DND-41 (cell line): ENCODE measurements at regions not wholly inside any gene's neighbourhood (a gene's known extent, or its start where the extent isn't known, plus 50 kb on each side); places are given as distances from the start of the nearest gene placed in this dataset.

Source experiments
- ATAC-seq: fragments of 200-7000 bp; cut with Tn5 transposase; 3 replicates; pipeline ENCODE4 v1.9.1; 2021; ENCODE audit warnings: low read depth; ENCODE audit not compliant: insufficient read depth
- DNase-seq: peaks from one replicate; pipeline ENCODE4 v3.0.0-alpha.2; 2020
- H2AFZ ChIP-seq: 2 replicates; pipeline ENCODE4 v1.6.0; 2012; ENCODE audit warnings: low read depth, low read length
- H3K27ac ChIP-seq: 2 replicates; pipeline ENCODE4 v1.5.1; 2012; ENCODE audit warnings: low read length, inconsistent platforms
- H3K27me3 ChIP-seq: fragments of 200-600 bp; sonication (generic); 2 replicates; pipeline ENCODE4 v1.6.0; 2012; ENCODE audit warnings: low read length, mild to moderate bottlenecking, inconsistent platforms; ENCODE audit not compliant: insufficient read depth, poor library complexity
- H3K36me3 ChIP-seq: 2 replicates; pipeline ENCODE4 v1.5.1; 2012; ENCODE audit warnings: low read length, inconsistent platforms; ENCODE audit not compliant: insufficient read depth
- H3K4me1 ChIP-seq: 2 replicates; pipeline ENCODE4 v1.5.1; 2012; ENCODE audit warnings: mild to moderate bottlenecking, low read length; ENCODE audit not compliant: insufficient read depth
- H3K4me2 ChIP-seq: 2 replicates; pipeline ENCODE4 v1.6.0; 2012; ENCODE audit warnings: mild to moderate bottlenecking, moderate library complexity, low read length, inconsistent platforms; ENCODE audit not compliant: insufficient read depth
- H3K4me3 ChIP-seq, 2 experiments: fragments of 200-600 bp in 1 of 2; shearing (Covaris generic) in 1 of 2; 2 replicates each; pipeline ENCODE4 v1.5.1; 2012 to 2016; ENCODE audit warnings: inconsistent platforms in 2 of 2, low read length in 2 of 2, mild to moderate bottlenecking in 2 of 2, low read depth in 1 of 2, moderate library complexity in 1 of 2
- H3K79me2 ChIP-seq: 2 replicates; pipeline ENCODE4 v1.6.0; 2012; ENCODE audit warnings: low read length, inconsistent platforms; ENCODE audit not compliant: insufficient read depth
- H3K9ac ChIP-seq: 2 replicates; pipeline ENCODE4 v1.6.0; 2012; ENCODE audit warnings: low read depth, mild to moderate bottlenecking, inconsistent platforms, low read length, moderate library complexity
- H3K9me3 ChIP-seq: 2 replicates; pipeline ENCODE4 v1.5.1; 2012; ENCODE audit warnings: low read length, moderate library complexity, mild to moderate bottlenecking, inconsistent platforms; ENCODE audit not compliant: insufficient read depth, severe bottlenecking
- H4K20me1 ChIP-seq: 2 replicates; pipeline ENCODE4 v1.6.0; 2012; ENCODE audit warnings: low read length; ENCODE audit not compliant: insufficient read depth
- EZH2 ChIP-seq: IDR thresholded peaks from 3 replicates; pipeline ENCODE4 v1.6.1; 2012; ENCODE audit warnings: borderline replicate concordance, low read depth, mild to moderate bottlenecking, moderate library complexity, low read length, inconsistent platforms; ENCODE audit not compliant: severe bottlenecking
- TF ChIP-seq, protein P1 (sequence below): IDR thresholded peaks from 2 replicates; pipeline ENCODE4 v1.5.1; 2012; ENCODE audit warnings: borderline replicate concordance, low read length, moderate library complexity, mild to moderate bottlenecking; ENCODE audit not compliant: poor library complexity, severe bottlenecking; ENCODE audit errors: extremely low read depth

DNA sequence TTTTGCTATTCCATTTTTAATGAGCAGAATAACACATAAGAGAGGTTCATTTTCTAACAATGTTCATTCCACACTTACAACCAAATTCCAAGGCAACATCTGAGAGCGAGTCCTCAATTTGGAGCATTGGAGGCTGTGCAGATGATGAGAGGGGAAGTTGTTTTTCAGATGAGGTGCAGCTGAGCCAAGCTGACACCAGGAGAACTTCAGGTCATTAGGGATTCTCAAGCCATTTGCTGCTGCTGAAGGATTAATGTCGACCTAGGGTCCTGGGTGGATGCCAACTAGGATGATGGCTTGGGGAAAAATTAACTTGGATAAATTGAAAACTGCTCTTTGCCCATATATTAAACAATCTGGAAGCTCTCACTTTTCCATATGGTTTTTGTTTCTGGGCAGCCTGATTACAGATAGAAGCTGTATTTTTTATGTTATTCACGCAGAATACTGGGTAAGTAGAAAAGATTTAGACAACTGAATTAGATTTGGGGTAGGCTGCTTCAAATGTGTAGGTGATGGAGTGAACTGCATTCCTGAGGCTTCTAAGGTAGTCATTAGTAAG, 206.4 kb upstream of the SLC39A10 start:
- peak overlapping the region; percentile 58 for H3K27ac ChIP-seq
- no peaks in the 10 kb centered on the region for H3K27me3 ChIP-seq
- TF ChIP-seq, protein P1, sequence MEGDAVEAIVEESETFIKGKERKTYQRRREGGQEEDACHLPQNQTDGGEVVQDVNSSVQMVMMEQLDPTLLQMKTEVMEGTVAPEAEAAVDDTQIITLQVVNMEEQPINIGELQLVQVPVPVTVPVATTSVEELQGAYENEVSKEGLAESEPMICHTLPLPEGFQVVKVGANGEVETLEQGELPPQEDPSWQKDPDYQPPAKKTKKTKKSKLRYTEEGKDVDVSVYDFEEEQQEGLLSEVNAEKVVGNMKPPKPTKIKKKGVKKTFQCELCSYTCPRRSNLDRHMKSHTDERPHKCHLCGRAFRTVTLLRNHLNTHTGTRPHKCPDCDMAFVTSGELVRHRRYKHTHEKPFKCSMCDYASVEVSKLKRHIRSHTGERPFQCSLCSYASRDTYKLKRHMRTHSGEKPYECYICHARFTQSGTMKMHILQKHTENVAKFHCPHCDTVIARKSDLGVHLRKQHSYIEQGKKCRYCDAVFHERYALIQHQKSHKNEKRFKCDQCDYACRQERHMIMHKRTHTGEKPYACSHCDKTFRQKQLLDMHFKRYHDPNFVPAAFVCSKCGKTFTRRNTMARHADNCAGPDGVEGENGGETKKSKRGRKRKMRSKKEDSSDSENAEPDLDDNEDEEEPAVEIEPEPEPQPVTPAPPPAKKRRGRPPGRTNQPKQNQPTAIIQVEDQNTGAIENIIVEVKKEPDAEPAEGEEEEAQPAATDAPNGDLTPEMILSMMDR, result no peak
- TF ChIP-seq EZH2, result no peak
- no peaks in the 10 kb centered on the region for H4K20me1 ChIP-seq
- no peak overlapping the region for H3K9ac ChIP-seq
- no peaks in the 10 kb centered on the region for H3K9me3 ChIP-seq
- no peak overlapping the region for H3K4me2 ChIP-seq
- H3K36me3 ChIP-seq, result no peaks in the 10 kb centered on the region
- H3K79me2 ChIP-seq, result no peaks in the 10 kb centered on the region
- no peak for DNase-seq
- H3K4me1 ChIP-seq, result peaks cover 57% of the 10 kb centered on the region
- no peak overlapping the region for H3K4me3 ChIP-seq
- no peak for ATAC-seq
- H2AFZ ChIP-seq, result peak overlapping the region; percentile 20; the same call in 1 of the 2 replicates

DNA sequence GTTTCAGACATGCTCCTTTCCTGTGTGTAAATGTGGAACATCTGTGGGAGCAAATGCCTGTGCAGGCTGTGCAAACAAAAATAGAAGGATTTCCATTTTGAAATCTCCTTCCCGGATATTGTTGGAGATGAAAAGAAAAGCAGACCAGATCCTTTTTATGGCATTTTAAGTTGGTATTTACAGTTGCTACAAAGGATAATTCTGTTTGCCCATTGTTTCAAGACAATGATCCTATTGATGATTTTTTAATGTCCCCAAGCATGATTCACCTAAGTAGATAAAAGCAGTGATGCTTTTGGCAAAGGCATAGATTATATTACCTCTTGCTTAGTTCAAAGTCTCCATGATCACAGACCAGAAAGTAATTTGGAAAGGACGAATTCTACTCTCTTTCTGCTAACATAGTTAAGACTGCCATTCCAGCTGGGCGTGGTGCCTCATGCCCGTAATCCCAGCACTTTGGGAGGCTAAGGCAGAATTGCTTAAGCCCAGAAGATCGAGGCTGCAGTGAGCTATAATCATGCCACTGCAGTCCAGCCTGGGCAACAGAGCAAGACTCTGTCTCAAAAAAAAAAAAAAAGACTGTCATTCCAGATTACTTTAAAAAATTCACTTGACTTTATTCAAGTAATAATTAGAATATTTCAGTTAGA, 209.6 kb upstream of the SLC39A10 start:
- Histone ChIP-seq H3K9ac (no peak overlapping the region), H3K4me1 (peaks cover 38% of the 10 kb centered on the region), H3K27ac (no peak overlapping the region; the same call in 1 of the 2 replicates), H3K4me2 (no peak overlapping the region), H2AFZ (no peak overlapping the region), H3K27me3 (no peaks in the 10 kb centered on the region), H3K9me3 (peaks cover 6% of the 10 kb centered on the region), H4K20me1 (no peaks in the 10 kb centered on the region), H3K79me2 (no peaks in the 10 kb centered on the region), H3K4me3 (no peak overlapping the region), H3K36me3 (no peaks in the 10 kb centered on the region)
- no peak for DNase-seq
- TF ChIP-seq, protein P1, result no peak
- no peak for ATAC-seq

DNA sequence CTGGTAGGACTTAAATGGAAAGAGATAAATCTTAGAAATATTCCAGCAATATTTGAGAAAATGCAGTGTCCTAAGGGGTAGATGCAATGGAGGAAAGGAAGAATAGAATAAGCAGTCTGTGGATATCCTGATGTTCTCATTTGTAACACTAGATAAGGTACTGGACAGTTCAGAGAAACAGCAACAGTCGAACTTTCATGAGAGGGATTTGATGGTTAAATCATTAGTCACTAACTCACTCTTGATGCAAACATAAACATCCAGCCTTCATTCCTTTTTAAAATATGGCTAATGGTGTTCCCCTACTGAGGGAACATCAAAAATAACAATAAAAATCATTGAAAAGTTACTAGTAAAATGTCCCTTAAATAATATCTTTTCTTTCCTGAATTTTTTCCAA, 211.4 kb upstream of the SLC39A10 start:
- Histone ChIP-seq H3K27me3 (no peaks in the 10 kb centered on the region), H3K4me1 (peaks cover 29% of the 10 kb centered on the region), H3K79me2 (no peaks in the 10 kb centered on the region), H3K36me3 (peaks cover 5% of the 10 kb centered on the region), H3K9ac (no peak overlapping the region), H4K20me1 (no peaks in the 10 kb centered on the region), H3K4me2 (no peak overlapping the region), H3K27ac (no peak overlapping the region), H3K9me3 (peaks cover 24% of the 10 kb centered on the region), H3K4me3 (no peak overlapping the region), H2AFZ (no peak overlapping the region)
- ATAC-seq (no peak), DNase-seq (no peak)
- TF ChIP-seq, protein P1, result no peak
- TF ChIP-seq EZH2, result no peak
